Stomach smooth muscle (tissue), 2 donors: ENCODE measurements at regions not wholly inside any gene's neighbourhood (a gene's known extent, or its start where the extent isn't known, plus 50 kb on each side); places are given as distances from the start of the nearest gene placed in this dataset.

Experiments used
- H3K27ac ChIP-seq: one replicate; pipeline ENCODE4 v1.7.0; 2013; ENCODE audit warnings: mild to moderate bottlenecking, low read length, inconsistent platforms
- H3K27me3 ChIP-seq, 2 donors: one replicate each; pipeline ENCODE4 v1.7.0; 2013; ENCODE audit warnings: low read length in 2 of 2; ENCODE audit not compliant: insufficient read depth in 2 of 2, control insufficient read depth in 1 of 2
- H3K36me3 ChIP-seq, 2 donors: one replicate each; pipeline ENCODE4 v1.7.0; 2013; ENCODE audit warnings: low read length in 2 of 2; ENCODE audit not compliant: control insufficient read depth in 2 of 2, insufficient read depth in 2 of 2
- H3K4me1 ChIP-seq: one replicate; pipeline ENCODE4 v1.7.0; 2013; ENCODE audit warnings: low read length; ENCODE audit not compliant: control insufficient read depth, insufficient read depth
- H3K4me3 ChIP-seq, 2 donors: one replicate each; pipeline ENCODE4 v1.7.0; 2013; ENCODE audit warnings: low read length in 2 of 2
- H3K9ac ChIP-seq, 2 donors: one replicate each; pipeline ENCODE4 v1.7.0; 2013; ENCODE audit warnings: low read length in 2 of 2, mild to moderate bottlenecking in 1 of 2
- H3K9me3 ChIP-seq, 2 donors: one replicate each; pipeline ENCODE4 v1.7.0; 2013; ENCODE audit warnings: low read length in 2 of 2; ENCODE audit not compliant: control insufficient read depth in 2 of 2
- donor health status: healthy.
- donor health status: Pancreatic carcinoma.

GRCh38 chr15:91469632-91470567, 369.8 kb downstream of the SV2B start:
- Histone ChIP-seq H3K36me3 (no peaks in the 10 kb centered on the region), H3K27me3 (no peaks in the 10 kb centered on the region), H3K27ac (no peak overlapping the region), H3K4me3 (no peak overlapping the region), H3K9ac (no peak overlapping the region), H3K4me1 (no peaks in the 10 kb centered on the region), H3K9me3 (no peaks in the 10 kb centered on the region)

- Histone ChIP-seq H3K4me3 (no peak overlapping the region), H3K4me1 (no peaks in the 10 kb centered on the region), H3K9me3 (no peaks in the 10 kb centered on the region), H3K9ac (no peak overlapping the region), H3K36me3 (no peaks in the 10 kb centered on the region), H3K27me3 (no peaks in the 10 kb centered on the region), H3K27ac (no peak overlapping the region)
Observed at GRCh38 chr15:91471468-91471867, 371.4 kb downstream of the SV2B start.

GRCh38 chr15:91472316-91472756, 372.3 kb downstream of the SV2B start:
- H3K9me3 ChIP-seq = no peaks in the 10 kb centered on the region
- no peak overlapping the region for H3K4me3 ChIP-seq

GRCh38 chr15:91473894-91474545, 374.0 kb downstream of the SV2B start:
- H3K27me3 ChIP-seq = no peaks in the 10 kb centered on the region

More at GRCh38 chr15:91472316-91472756, 372.3 kb downstream of the SV2B start:
- Histone ChIP-seq H3K9ac (no peak overlapping the region), H3K4me1 (no peaks in the 10 kb centered on the region), H3K27me3 (no peaks in the 10 kb centered on the region), H3K36me3 (no peaks in the 10 kb centered on the region), H3K27ac (no peak overlapping the region)

GRCh38 chr15:91476861-91477260, 376.6 kb upstream of the SLCO3A1 start:
- Histone ChIP-seq H3K27me3 (no peaks in the 10 kb centered on the region), H3K4me1 (no peaks in the 10 kb centered on the region), H3K4me3 (no peak overlapping the region), H3K36me3 (no peaks in the 10 kb centered on the region), H3K9me3 (no peaks in the 10 kb centered on the region), H3K27ac (no peak overlapping the region), H3K9ac (no peak overlapping the region)

More at GRCh38 chr15:91473894-91474545, 374.0 kb downstream of the SV2B start:
- H3K9ac ChIP-seq = no peak overlapping the region
- no peak overlapping the region for H3K27ac ChIP-seq
- H3K9me3 ChIP-seq = no peaks in the 10 kb centered on the region
- no peaks in the 10 kb centered on the region for H3K36me3 ChIP-seq
- H3K4me3 ChIP-seq = no peak overlapping the region
- H3K4me1 ChIP-seq = no peaks in the 10 kb centered on the region

- Histone ChIP-seq H3K4me3 (no peak overlapping the region), H3K27ac (no peak overlapping the region), H3K27me3 (no peaks in the 10 kb centered on the region), H3K9ac (no peak overlapping the region), H3K4me1 (no peaks in the 10 kb centered on the region), H3K9me3 (no peaks in the 10 kb centered on the region), H3K36me3 (no peaks in the 10 kb centered on the region)
Observed at GRCh38 chr15:91478717-91479191, 374.8 kb upstream of the SLCO3A1 start.

GRCh38 chr15:91480426-91480825, 373.1 kb upstream of the SLCO3A1 start:
- no peaks in the 10 kb centered on the region for H3K36me3 ChIP-seq
- H3K4me3 ChIP-seq = no peak overlapping the region
- H3K27me3 ChIP-seq = no peaks in the 10 kb centered on the region
- no peaks in the 10 kb centered on the region for H3K9me3 ChIP-seq
- H3K27ac ChIP-seq = no peak overlapping the region
- no peaks in the 10 kb centered on the region for H3K4me1 ChIP-seq
- no peak overlapping the region for H3K9ac ChIP-seq

- Histone ChIP-seq H3K4me1 (no peaks in the 10 kb centered on the region), H3K27ac (no peak overlapping the region), H3K36me3 (no peaks in the 10 kb centered on the region), H3K9ac (no peak overlapping the region), H3K27me3 (peaks cover 0 to 3% of the 10 kb centered on the region in 2 donors), H3K9me3 (no peaks in the 10 kb centered on the region), H3K4me3 (no peak overlapping the region)
Observed at GRCh38 chr15:91482799-91483198, 370.7 kb upstream of the SLCO3A1 start.

GRCh38 chr15:91484141-91484540, 369.4 kb upstream of the SLCO3A1 start:
- Histone ChIP-seq H3K36me3 (no peaks in the 10 kb centered on the region), H3K4me3 (no peak overlapping the region), H3K27ac (no peak overlapping the region), H3K4me1 (no peaks in the 10 kb centered on the region), H3K9ac (no peak overlapping the region), H3K27me3 (peaks cover 0 to 3% of the 10 kb centered on the region in 2 donors), H3K9me3 (no peaks in the 10 kb centered on the region)

- H3K27ac ChIP-seq = no peak overlapping the region
- no peak overlapping the region for H3K4me3 ChIP-seq
- H3K9me3 ChIP-seq = peaks cover 0 to 2% of the 10 kb centered on the region in 2 donors
- H3K36me3 ChIP-seq = no peaks in the 10 kb centered on the region
- H3K4me1 ChIP-seq = no peaks in the 10 kb centered on the region
- no peak overlapping the region for H3K9ac ChIP-seq
- H3K27me3 ChIP-seq = peaks cover 0 to 3% of the 10 kb centered on the region in 2 donors
Observed at GRCh38 chr15:91488452-91488851, 365.1 kb upstream of the SLCO3A1 start.
